Stimulated activated CD8-positive, alpha-beta memory T cell treated with anti-CD3 and anti-CD28 coated beads, Interleukin-12 subunit alpha, Interleukin-12 subunit beta, amount 100 ng/mL, for 1 hour (primary cell): ENCODE measurements at regions not wholly inside any gene's neighbourhood (a gene's known extent, or its start where the extent isn't known, plus 50 kb on each side); places are given as distances from the start of the nearest gene placed in this dataset.

Experiments used
- DNase-seq: peaks from one replicate; pipeline ENCODE4 v3.0.0-alpha.2; 2020; ENCODE audit warnings: low read depth

- DNase-seq = no peak
These were observed 508.6 kb upstream of the SUCLG2 start for GRCh38 chr3:68163062-68163461.

DNA sequence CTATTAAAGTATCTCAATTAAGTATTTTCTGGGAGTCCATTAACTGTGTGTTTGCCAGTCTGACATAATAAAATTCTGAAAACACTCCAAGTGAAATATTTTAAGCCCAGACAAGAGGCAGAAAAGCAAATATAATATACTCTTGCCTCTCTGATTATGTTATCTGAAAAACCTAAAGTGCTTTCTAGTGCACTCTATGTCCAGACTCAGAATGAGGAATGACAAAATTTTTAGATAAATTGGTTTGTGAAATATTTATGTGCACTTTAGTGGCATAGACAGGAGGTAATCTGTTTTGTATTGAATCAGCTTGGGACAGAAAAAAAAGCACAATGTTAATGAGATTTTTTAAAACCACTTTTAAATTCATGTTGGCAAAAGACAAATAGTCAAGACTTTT is 508.2 kb upstream of the SUCLG2 start:
- no peak for DNase-seq

GRCh38 chr3:68151359-68151758 is 496.9 kb upstream of the SUCLG2 start:
- no peak for DNase-seq

DNA sequence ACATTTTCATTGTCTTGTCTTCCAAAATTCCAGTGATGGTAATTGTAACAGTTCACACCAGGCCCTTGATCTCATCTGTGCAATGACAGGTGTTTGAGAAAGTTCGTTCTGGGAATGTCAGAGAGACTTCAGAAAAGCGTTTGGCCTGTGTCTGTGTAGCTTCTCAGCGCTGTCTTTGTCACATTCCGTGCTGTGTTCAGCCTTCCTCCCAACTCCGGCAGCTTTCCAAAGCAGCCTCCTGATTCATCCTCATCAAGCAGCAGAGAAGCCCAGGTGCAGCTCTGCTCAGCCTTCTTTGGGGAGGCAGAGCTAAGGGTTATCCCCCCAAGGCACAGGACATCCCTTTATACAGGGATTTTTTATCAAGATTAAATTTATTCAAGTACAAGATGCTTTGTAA is 494.0 kb upstream of the SUCLG2 start:
- no peak for DNase-seq

DNA sequence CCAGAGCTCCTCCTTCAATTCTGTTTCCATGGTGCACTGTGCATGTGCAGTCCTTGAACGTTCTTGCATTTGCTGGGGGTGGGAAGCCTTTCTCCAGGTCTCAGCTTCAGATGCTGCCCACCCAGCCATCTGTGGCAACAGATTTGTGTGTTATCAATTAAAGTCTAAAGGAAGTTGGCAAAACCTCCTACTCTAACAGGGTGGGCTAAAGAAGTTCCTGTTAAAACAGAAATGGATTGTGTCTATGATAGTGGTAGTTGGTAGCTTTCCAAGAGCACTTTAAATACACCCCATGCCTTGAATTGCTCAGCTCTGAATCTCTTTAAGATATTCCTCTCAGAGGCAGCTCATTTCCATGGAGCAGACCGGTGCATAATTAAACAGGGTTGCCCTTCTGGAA is 488.0 kb upstream of the SUCLG2 start:
- no peak for DNase-seq

GRCh38 chr3:68139897-68140296 is 485.5 kb upstream of the SUCLG2 start:
- no peak for DNase-seq

GRCh38 chr3:68136411-68136810 is 482.0 kb upstream of the SUCLG2 start:
- DNase-seq = no peak

- no peak for DNase-seq
These were observed 480.7 kb upstream of the SUCLG2 start for GRCh38 chr3:68135067-68135466.

DNA sequence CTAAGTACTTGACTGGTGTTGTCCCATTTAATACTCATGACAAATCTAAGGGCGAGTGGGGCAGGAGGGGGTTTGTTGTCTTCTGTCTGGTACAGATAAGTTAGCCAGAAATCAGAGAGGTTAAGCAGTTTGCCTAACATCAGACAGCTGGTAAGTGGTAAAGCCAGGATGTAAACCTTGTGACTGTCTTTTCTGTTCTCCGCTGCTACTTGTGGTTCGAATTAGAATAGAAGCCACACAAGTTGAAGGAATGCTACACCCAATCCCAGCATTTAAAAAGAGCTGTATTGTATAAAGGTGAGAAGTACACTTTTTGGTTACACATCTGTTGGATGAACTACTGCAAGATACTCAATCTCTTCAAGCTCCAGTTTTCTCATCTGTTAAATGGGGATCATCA is 474.7 kb upstream of the SUCLG2 start:
- DNase-seq = no peak

DNA sequence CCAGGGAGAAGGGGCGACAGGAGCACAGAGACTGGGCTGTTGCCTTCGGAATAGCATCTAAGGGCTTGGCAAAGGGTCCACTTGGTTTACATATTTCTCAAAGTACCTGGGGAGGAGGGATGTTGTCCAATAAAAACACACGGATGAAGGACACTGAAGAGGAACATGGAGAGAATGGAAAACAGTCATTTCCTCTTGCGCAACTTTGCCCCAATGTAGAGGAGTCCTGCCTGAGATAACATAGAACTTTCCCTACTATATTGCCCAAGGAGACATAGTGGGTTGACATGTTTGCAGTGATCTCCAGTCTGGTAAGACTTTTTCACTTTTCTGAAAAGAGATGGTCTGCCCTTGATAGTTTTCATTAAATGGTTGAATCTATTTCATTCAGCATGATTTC is 468.8 kb upstream of the SUCLG2 start:
- DNase-seq = no peak

DNA sequence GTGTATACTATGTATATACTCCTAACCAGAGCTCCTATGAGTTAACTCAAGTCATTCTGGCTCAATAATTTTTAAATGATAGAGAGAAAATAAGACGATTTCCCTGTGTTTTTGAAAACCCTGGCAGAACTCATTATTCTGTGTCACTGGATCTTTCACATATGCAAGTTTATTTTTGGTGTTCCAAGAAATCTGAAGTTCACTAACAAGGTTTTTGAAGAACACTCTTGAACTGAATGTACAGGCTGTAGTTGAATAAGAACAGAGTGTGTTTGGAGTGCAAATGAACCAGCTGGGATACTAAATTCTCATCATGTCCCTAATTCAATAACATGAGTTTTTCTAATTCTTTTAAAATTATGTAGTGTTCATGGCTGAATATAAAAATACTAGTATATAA is 466.9 kb upstream of the SUCLG2 start:
- DNase-seq = no peak

DNA sequence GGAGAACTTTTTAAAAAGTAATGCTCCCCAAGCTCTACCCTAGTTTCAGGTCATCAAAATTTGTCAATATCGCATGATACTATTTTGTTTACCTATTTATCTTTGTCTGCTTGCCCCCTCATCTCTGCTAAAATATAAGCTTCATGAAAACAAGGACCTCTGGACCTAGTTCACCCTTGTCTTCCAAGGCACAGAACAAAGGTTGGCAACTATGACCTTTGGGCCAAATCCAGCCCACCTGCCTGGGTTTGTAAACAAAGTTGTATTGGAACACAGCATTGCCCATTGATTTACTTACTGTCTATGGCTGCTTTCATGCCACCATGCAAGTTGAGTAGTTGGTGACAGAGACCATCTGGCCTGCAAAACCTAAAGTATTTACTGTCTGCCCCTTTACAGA is 462.2 kb upstream of the SUCLG2 start:
- no peak for DNase-seq

DNA sequence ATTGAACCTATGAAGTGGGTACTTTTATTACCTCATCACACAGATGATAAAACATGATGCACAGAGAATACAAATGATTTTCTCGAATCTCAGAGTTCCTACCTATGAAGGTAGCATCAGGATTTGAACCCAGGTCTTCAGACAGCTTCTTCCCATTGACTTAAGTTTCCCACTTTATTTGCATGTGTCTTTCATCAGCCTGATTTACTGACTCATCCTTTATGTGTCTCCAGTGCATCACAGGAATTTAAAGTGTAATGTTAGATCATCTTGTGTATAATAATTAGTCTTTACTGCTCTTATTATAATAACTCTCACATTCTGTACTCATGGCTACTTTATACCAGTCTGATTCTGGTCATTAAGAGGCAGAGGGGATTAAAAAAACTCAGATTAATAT is 449.4 kb upstream of the SUCLG2 start:
- DNase-seq = no peak

DNA sequence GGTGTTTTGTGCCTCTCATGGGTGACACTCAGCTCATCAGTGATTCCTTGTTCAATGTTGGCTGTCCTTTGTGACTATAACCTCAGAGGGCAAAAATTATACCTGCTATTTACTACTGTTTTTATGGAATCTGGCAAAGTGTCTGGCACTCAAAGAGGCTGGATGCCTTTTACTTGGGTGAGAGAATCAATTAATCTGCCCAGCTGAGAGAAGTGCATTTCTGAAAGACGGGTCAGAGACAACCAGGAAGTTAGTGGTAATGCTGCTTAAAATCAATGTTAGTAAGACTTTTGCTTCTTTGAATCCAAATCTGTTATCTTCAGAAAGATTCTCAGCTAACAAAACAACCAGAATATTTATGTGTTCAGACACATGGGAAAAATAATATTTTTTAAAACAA is 436.2 kb upstream of the SUCLG2 start:
- no peak for DNase-seq

DNA sequence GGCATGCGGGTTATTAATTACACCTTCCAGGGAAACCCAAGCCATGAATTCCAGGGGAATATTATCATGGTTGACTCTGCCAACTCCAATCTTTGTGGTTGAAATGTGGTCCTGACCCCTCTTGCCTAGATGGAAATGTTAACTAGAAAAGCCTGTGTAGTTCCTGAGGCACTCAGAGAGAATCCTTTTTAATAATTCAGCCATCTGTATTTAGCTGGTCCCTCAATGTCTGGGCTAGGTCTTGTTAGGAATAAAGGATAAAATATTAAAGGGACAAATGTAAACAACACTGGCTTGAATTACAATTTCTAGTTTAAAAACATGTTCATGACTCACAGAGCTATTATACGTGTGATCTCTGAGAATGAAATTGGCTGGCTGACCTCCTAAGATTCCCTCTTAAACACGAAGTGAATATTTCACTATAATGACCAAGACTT is 435.2 kb upstream of the SUCLG2 start:
- no peak for DNase-seq

DNA sequence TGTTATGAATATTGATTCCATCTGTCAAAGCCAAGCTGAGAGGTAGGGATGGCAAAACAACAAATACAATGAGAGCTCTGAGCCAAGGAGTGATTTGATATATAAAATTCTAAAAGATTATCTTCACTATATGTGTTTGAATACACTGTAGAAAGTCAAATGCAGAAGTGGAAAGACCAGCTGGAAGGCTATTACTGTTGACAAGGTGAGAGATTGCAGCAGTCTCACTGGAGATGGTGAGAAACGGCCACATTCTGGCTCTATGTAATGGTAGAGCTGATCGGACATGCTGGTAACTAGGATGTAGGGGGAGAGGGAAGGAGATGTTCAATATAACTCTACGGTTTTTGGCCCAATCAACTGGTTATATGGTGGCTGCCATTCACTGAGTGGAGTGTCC is 434.2 kb upstream of the SUCLG2 start:
- DNase-seq = no peak

DNA sequence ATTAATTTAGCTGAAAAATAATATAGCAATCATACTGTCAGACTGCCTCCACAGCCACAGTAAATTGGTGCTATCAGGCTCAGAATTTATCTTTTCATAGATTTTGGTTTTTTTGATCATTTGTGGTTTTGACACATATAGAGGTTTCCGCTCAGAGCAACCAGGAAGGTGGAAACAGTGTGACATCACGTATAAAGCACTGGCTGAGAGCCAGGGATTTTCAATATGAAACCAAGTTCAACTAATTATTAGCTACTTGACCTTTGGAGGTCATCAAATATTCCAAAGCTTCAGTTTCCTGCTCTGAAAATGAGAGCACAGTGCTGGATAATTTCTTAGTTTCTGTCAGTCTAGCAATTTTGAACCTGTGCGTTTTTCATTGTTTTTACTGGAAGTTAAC is 433.8 kb upstream of the SUCLG2 start:
- DNase-seq = peak; percentile 35

DNA sequence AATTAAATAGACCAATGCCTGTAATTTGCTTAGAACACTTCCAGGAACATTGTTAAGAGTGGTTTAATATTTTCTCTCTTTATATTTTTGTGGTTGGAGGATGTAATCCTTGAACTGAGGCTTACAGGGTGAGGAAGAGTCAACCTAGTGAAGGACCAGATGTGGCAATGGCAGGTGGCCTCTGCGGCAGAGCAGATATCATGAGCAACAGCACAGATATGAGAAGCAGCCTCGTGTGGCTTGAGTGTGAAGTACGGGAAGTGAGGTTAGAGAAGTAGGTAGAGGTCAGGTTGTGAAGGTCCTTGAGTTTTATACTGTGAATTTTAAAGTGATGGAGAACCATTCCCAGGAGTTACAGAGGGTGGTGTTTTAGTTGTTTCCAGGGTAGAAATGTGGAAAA is 417.6 kb upstream of the SUCLG2 start:
- DNase-seq = no peak

GRCh38 chr3:68070186-68070585 is 415.8 kb upstream of the SUCLG2 start:
- no peak for DNase-seq

GRCh38 chr3:68067314-68067713 is 412.9 kb upstream of the SUCLG2 start:
- no peak for DNase-seq

DNA sequence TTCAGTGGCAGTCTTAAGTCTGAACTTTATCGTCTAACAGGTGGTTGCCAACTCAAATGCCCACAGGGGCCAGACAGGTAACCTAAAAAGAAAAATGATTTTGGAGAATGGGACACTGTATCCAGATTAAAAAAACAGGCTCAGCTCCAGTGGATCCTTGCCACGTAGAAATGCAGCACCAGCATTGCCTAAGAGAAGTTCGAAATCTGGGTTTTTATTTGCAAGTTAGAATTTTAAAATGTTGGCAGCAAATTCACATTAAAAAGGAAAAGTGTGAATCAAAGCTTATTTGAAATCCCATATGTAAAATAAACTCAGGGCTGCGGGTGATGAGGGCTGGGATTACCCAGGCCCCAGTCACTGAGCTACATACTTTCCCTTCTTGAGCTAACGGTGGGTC is 408.5 kb upstream of the SUCLG2 start:
- DNase-seq = no peak

- DNase-seq = no peak
These were observed 406.5 kb upstream of the SUCLG2 start for GRCh38 chr3:68060910-68061309.

DNA sequence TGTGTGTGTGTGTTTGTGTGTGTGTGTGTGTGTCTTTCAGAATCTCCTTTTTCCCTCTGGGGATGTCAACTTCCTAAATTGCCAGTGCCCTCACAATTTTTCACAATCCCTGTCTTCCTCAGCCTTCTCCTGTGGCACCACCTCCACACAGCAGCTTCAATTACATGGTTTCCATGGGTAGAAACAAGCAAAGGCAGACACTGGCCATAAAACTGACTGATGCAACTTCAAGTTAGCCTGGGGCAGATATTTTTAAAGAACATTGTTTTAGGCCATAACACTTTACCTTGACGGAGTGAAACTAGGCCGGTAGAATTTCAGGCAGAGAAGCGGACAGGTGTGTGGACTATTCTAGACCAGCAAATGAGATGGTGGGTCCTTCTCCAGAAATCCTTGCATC is 405.8 kb upstream of the SUCLG2 start:
- DNase-seq = no peak

DNA sequence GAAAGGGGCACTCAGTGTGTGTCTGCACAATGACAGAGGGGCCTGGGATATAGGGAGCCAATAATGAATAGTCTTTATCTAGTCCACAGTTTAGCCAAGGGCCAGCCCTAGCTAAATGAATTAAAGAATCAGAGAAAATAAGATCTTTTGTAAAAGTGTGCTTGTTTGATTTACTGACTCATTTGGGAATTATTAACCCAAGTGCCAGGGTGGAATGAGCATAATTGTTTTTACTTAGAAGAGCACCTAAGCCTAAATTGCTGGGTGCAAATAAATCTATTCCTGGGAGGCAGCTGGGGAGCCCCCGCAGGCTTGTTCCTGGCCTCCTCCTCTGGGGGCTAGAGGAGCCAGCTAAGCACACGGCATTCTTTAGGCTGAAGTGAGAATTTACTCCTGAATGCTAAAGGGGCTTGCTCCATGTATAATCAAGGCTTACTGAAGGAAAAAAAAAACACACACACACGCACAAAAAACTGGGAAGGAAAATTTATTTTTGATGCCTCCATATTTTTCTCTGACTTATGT is 405.3 kb upstream of the SUCLG2 start:
- DNase-seq = no peak
